ENCODE measurements at regions not wholly inside any gene's neighbourhood (a gene's known extent, or its start where the extent isn't known, plus 50 kb on each side); places are given as distances from the start of the nearest gene placed in this dataset.

- no peak for TF ChIP-seq FOXP4 (CRISPR knock-in tag; IDR thresholded peaks at IDR 0.05; ENCODE audit: borderline replicate concordance)
- peak; percentile 80; the same call in 1 of the 2 replicates for TF ChIP-seq NR4A1 (CRISPR knock-in tag; IDR thresholded peaks at IDR 0.05)
- peak; percentile 96 for TF ChIP-seq NR4A1 (tag; IDR thresholded peaks at IDR 0.05)
- no peak for TF ChIP-seq ZBTB5 (IDR thresholded peaks at IDR 0.05)
- no peak for TF ChIP-seq CCAR2 (IDR thresholded peaks at IDR 0.05; ENCODE audit: low read depth, low read length)
- no peak for TF ChIP-seq ZC3H11A (IDR thresholded peaks at IDR 0.05; ENCODE audit: low read depth, low read length)
- TF ChIP-seq PRMT5 (CRISPR knock-in tag; IDR thresholded peaks at IDR 0.05): no peak
- TF ChIP-seq ZNF655 (CRISPR knock-in tag; IDR thresholded peaks at IDR 0.05): no peak
- no peak for TF ChIP-seq POU5F1 (IDR thresholded peaks at IDR 0.05; ENCODE audit: borderline replicate concordance, low read depth, low read length, partially characterized antibody)
- TF ChIP-seq KLF13 (tag; IDR thresholded peaks at IDR 0.05; ENCODE audit: borderline replicate concordance, low read depth): peak; percentile 67; the same call in 1 of the 2 replicates
- TF ChIP-seq HMGN3 (IDR thresholded peaks at IDR 0.05; ENCODE audit: borderline replicate concordance, extremely low read depth, insufficient read length, low read depth, low read length): no peak
- peak; percentile 81; the same call in 1 of the 2 replicates for TF ChIP-seq RREB1 (CRISPR knock-in tag; IDR thresholded peaks at IDR 0.05)
- peak; percentile 87 for TF ChIP-seq USF1 (CRISPR knock-in tag; IDR thresholded peaks at IDR 0.05)
- peak; percentile 80 for TF ChIP-seq USF2 (CRISPR knock-in tag; IDR thresholded peaks at IDR 0.05)
Observed at GRCh38 chr1:182259229-182259872, 132.2 kb downstream of the GLUL start (continued).

Measured in K562 (cell line).